A673 (cell line): ENCODE measurements at regions not wholly inside any gene's neighbourhood (a gene's known extent, or its start where the extent isn't known, plus 50 kb on each side); places are given as distances from the start of the nearest gene placed in this dataset.

Experiments
- BruUV-seq: library from RNA; stranded (reverse); fragments of 400-500 nt; replicated peaks from 2 replicates; lab custom pipeline; 2021; lab: Mats Ljungman, UMichigan
- CTCF ChIA-PET: fragments of 300-600 bp; sonication (Branson Sonifier 250); formaldehyde crosslinking; loops from one replicate; lab custom pipeline; 2022; ENCODE audit warnings: antibody characterized with exemption; lab: Charles Lee
- POLR2A ChIA-PET: fragments of 300-600 bp; sonication (Branson Sonifier 250); formaldehyde crosslinking; loops from one replicate; lab custom pipeline; 2022; ENCODE audit warnings: antibody characterized with exemption; ENCODE audit not compliant: low non-redundant PET; lab: Charles Lee
- DNase-seq: peaks from one replicate; pipeline ENCODE4 v3.0.0-alpha.2; 2015; ENCODE audit warnings: low spot score
- H3K27ac ChIP-seq: fragments of 200-600 bp; sonication (generic); 2 replicates; pipeline ENCODE4 v1.5.1; 2016; ENCODE audit warnings: mixed run types, low read depth, mild to moderate bottlenecking, mixed read lengths, antibody characterized with exemption, low read length; ENCODE audit not compliant: poor library complexity, severe bottlenecking
- H3K27me3 ChIP-seq: fragments of 200-600 bp; sonication (generic); replicated peaks from 2 replicates; pipeline ENCODE4 v1.6.1; 2017; ENCODE audit warnings: mixed run types, low read depth, mild to moderate bottlenecking, mixed read lengths, antibody characterized with exemption, low read length; ENCODE audit not compliant: insufficient read depth, poor library complexity
- H3K36me3 ChIP-seq: fragments of 200-600 bp; sonication (generic); 2 replicates; pipeline ENCODE4 v1.6.1; 2016; ENCODE audit warnings: mixed run types, mild to moderate bottlenecking, mixed read lengths, antibody characterized with exemption, low read length; ENCODE audit not compliant: insufficient read depth, poor library complexity, severe bottlenecking
- H3K4me1 ChIP-seq: fragments of 200-600 bp; sonication (generic); 2 replicates; pipeline ENCODE4 v1.6.1; 2017; ENCODE audit warnings: mixed run types, mild to moderate bottlenecking, mixed read lengths, antibody characterized with exemption, low read length; ENCODE audit not compliant: insufficient read depth, poor library complexity, severe bottlenecking
- H3K4me3 ChIP-seq: fragments of 200-600 bp; sonication (generic); 2 replicates; pipeline ENCODE4 v1.5.1; 2016; ENCODE audit warnings: low read depth, mixed run types, mild to moderate bottlenecking, mixed read lengths, low read length; ENCODE audit not compliant: poor library complexity, severe bottlenecking
- H3K9me3 ChIP-seq: fragments of 200-600 bp; sonication (generic); 2 replicates; pipeline ENCODE4 v1.6.1; 2016; ENCODE audit warnings: mixed run types, low read depth, mild to moderate bottlenecking, mixed read lengths, antibody characterized with exemption, low read length; ENCODE audit not compliant: poor library complexity, severe bottlenecking
- EZH2 ChIP-seq: fragments of 200-600 bp; sonication (generic); IDR thresholded peaks from 2 replicates; pipeline ENCODE4 v1.6.1; 2017; ENCODE audit warnings: borderline replicate concordance, low read depth, mild to moderate bottlenecking, mixed read lengths, antibody characterized with exemption, low read length; ENCODE audit not compliant: poor library complexity, severe bottlenecking
- intact Hi-C: fragments of 100-400 bp; cut with micrococcal nuclease; formaldehyde crosslinking; loops from one replicate; pipeline ENCODE4 v1.10.0; 2022; ENCODE audit not compliant: unreplicated experiment
- TF ChIP-seq, protein P1 (sequence below): fragments of 300-800, 200-600 bp; sonication (generic); conservative IDR thresholded peaks from 2 replicates; pipeline ENCODE4 v1.5.1; 2017; ENCODE audit warnings: low read depth, mild to moderate bottlenecking, antibody characterized with exemption, low read length, moderate library complexity, mixed read lengths

DNA sequence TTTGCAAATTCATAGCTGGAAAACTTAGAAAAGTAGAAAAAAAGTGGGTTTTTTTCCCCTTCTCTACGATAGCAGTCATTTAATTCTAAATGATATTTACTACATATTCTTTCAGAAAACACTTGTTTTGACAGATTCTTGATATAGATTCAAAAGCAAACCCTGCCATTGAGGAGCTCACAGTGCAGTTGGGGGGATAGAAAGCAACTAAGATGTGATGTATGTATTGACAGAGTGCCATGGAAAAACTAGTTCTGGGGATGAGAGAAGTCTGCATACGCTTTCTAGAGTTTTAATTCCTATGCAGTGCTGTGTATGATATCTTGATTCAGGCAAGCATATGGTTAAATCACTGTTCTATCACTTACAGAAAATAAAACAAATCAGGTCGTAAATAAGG is 436.6 kb upstream of the GHITM start:
- H3K9me3 ChIP-seq = no peaks in the 10 kb centered on the region
- no peak overlapping the region for H3K27ac ChIP-seq
- ChIA-PET POLR2A (no interaction called here), CTCF (no interaction called here)
- no peak for DNase-seq
- no peaks in the 10 kb centered on the region for H3K4me1 ChIP-seq
- intact Hi-C loops = no loop called here
- H3K27me3 ChIP-seq = no peaks in the 10 kb centered on the region
- H3K36me3 ChIP-seq = no peaks in the 10 kb centered on the region
- BruUV-seq = no TSS peak
- TF ChIP-seq, protein P1, sequence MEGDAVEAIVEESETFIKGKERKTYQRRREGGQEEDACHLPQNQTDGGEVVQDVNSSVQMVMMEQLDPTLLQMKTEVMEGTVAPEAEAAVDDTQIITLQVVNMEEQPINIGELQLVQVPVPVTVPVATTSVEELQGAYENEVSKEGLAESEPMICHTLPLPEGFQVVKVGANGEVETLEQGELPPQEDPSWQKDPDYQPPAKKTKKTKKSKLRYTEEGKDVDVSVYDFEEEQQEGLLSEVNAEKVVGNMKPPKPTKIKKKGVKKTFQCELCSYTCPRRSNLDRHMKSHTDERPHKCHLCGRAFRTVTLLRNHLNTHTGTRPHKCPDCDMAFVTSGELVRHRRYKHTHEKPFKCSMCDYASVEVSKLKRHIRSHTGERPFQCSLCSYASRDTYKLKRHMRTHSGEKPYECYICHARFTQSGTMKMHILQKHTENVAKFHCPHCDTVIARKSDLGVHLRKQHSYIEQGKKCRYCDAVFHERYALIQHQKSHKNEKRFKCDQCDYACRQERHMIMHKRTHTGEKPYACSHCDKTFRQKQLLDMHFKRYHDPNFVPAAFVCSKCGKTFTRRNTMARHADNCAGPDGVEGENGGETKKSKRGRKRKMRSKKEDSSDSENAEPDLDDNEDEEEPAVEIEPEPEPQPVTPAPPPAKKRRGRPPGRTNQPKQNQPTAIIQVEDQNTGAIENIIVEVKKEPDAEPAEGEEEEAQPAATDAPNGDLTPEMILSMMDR = no peak
- TF ChIP-seq EZH2 = no peak
- H3K4me3 ChIP-seq = no peak overlapping the region

DNA sequence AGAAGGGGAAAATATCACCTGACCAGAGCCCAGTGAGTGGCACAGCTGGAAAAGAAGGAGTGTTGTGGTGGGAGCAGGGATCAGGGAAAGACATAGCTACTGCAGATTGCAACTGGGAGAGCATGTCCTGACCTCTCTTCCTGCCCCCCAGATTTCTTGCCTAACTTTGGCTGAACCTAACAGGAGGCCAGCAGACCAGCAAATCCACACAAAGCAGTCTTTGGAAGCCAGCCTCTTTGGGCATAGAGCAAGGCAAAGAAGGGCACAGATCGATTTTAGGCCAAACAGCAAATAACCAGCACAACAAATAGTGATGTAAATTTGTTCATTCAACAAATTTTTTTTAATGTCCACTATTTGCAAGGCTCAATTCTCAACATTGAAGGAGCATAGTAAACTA is 433.2 kb upstream of the GHITM start:
- ChIA-PET CTCF (no interaction called here), POLR2A (no interaction called here)
- H3K4me1 ChIP-seq = no peaks in the 10 kb centered on the region
- H3K36me3 ChIP-seq = no peaks in the 10 kb centered on the region
- H3K4me3 ChIP-seq = no peak overlapping the region
- H3K27me3 ChIP-seq = no peaks in the 10 kb centered on the region
- H3K27ac ChIP-seq = no peak overlapping the region
- TF ChIP-seq, protein P1 = no peak
- TF ChIP-seq EZH2 = no peak
- BruUV-seq = no TSS peak
- H3K9me3 ChIP-seq = no peaks in the 10 kb centered on the region
- intact Hi-C loops = no loop called here
- no peak for DNase-seq

DNA sequence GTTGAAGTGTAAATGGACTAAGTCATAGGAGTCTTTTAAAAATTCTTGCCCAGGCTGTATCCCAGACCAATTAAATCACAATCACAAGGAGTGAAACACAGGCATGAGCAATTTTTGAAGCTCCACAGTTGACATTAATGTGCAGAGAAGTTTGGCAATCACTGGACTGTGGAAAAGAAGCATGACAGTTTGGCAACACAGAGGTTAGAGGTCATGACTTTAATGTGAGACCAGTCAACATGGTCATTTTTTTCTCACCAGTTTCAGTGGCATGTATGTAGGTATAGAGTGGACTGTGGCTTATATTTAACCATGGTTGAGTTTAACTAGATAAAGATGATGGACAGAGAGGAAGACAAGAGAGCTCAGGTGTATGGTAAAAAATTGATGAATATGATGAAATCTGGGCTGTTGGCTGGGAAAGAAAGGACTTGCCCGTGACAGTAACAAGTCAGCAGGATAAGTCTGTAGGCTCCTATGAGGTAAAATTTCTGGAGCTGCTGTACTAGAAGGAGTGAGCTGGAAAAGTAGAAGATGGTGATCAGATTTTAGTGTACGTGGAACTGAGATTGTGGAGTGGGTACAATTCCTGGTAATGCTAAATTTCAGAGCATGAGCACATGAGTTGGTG is 432.2 kb upstream of the GHITM start:
- no peaks in the 10 kb centered on the region for H3K9me3 ChIP-seq
- H3K27ac ChIP-seq = no peak overlapping the region
- no peaks in the 10 kb centered on the region for H3K4me1 ChIP-seq
- CTCF ChIA-PET = no interaction called here
- intact Hi-C loops = no loop called here
- DNase-seq = no peak
- TF ChIP-seq, protein P1 = no peak
- no peak for TF ChIP-seq EZH2
- no peaks in the 10 kb centered on the region for H3K27me3 ChIP-seq
- no peaks in the 10 kb centered on the region for H3K36me3 ChIP-seq
- BruUV-seq = no TSS peak
- POLR2A ChIA-PET = no interaction called here
- no peak overlapping the region for H3K4me3 ChIP-seq
